ENCODE measurements at regions not wholly inside any gene's neighbourhood (a gene's known extent, or its start where the extent isn't known, plus 50 kb on each side); places are given as distances from the start of the nearest gene placed in this dataset.

GRCh38 chr7:41830271-41830670, 127.4 kb upstream of the INHBA start:
- DNase-seq = no peak

DNA sequence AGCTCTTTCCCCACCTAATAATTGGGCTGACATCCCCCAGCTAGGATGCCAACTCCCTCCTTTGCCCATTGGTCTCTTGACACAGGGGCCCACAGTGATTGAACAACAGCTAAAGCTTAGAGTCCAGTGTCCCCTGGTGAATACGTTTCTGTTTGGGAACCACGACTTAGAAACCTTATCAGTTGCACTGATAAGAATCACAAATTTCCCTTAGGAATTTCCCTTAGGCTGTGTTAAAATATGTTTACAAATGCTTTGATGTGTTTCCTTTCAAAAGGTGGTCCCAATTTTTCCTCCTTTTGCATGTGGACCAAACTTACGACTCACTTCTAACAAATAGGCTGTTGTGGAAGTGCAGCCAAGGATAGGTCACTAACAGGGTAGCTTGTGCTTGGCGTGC, 126.0 kb upstream of the INHBA start:
- no peak for DNase-seq

DNA sequence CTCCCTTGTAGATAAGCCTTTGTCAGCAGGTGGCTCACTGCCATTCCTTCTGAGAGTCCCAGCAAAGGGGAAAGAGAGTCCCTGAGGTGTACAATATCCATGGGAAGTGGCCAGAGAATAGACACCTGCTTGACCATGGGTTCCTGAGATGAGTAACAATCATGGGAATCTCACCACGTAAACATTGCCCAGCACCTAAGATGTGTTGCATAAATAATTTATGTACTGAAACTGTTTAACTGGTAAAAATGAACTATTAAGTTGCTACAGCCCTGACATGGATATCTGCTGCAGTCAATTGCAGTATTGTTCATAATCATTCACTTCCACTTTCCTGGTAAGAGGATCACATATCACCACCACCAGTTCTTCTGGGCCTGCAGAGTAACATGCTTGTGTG, 123.8 kb upstream of the INHBA start:
- DNase-seq = no peak

- no peak for DNase-seq
These were observed 123.1 kb upstream of the INHBA start for GRCh38 chr7:41825927-41826480.

DNA sequence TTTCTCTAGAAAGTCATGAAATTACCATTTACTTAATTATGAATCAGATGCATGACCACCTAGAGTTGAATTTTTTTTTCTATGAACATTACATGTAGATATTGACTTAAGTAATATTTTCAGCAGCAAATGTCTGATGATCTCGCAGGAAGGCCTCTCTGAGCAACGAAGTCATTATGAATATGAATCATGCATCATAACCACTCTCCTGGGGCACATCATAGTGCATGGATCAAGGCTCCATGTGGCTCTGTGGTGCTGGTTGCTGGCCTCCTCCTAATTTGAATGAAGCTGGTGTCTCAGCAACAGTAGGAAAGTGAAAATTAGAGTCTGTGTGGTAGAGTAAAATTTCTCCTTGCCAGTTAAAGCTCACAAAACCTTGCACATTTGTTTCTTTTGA, 121.4 kb upstream of the INHBA start:
- DNase-seq = no peak

DNA sequence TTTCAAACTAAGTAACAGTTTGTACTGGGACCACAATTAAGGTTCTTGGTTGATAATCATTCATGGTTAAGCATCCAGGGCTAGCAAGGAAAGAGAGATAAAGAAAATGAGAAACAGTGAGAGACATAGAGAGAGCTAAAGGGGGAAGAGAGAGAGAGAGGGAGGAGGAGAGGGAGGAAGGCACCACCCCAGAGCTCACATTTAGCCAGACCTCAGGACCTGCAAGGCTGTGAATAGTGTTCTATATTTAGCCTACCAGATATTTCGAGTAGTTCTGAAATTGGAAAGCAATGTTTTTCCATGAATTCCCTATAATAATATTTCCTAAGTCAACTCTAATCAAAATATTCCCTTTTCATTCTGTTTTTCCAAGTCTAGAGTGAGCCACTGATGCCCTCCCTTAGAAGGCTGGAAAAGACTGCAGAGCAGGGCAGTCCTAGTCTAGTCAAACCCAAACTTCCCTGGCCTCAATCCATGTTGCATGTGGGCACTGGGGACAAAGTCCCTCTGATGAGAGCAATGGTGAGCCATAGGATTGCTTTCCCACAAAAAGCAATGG, 119.4 kb upstream of the INHBA start:
- DNase-seq = no peak

DNA sequence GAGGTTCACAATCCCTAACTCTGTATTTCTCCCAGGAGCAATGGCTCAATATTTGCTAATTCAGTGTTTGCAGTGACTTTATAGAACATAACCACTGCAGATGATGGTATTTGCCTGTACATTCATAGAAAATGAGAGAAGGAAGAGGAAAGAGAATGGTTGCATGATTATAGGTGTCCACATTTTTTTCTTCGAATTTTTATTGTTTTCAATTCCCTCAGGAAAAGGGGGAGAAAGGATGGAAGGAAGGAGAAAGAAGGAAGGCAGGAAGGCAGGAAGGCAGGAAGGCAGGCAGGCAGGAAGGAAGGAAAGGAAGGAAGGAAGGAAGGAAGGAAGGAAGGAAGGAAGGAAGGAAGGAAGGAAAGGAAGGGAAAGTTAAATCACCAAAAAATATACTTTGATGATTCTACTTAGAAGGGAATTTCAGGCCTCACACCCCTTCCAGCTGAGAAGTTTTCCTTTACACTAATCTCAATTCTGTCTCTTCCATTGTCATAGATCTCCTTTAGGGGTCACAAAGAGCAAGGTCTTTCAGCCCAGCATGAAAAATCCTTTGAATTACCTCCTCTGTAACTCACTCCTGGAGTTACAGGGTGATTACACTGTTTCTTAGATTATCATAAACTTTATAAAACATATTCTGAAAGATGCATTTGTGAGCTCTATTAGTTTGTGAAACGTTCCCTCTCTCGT, 118.8 kb upstream of the INHBA start:
- DNase-seq = no peak

DNA sequence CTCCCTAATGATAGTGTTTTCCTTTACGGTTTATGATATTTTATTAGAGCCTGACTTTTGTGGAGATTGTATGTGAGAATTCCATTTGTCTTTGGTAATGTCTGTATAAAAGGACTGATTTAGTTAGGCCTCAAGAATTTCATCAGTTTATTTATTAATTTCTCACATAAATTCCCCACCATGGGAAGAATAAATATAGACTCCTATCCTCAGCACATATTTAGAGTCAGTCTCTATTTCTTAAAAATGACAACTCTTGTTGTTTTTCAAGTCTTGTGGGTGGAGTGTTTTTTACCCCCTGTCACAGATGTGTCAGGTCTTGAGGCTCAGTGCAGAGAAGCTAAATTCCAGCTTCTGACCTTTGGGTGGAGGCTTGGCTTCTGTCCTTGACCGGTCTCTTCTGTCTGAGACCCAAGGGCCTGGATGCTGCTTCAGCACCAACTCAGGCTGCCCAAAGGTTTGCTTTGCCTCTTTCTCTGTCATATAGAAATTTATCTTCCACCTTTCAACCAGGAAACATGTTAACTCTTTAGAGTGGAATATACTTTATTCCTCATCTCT, 117.3 kb upstream of the INHBA start:
- DNase-seq = no peak

- DNase-seq = no peak
These were observed 116.8 kb upstream of the INHBA start for GRCh38 chr7:41819645-41820044.

DNA sequence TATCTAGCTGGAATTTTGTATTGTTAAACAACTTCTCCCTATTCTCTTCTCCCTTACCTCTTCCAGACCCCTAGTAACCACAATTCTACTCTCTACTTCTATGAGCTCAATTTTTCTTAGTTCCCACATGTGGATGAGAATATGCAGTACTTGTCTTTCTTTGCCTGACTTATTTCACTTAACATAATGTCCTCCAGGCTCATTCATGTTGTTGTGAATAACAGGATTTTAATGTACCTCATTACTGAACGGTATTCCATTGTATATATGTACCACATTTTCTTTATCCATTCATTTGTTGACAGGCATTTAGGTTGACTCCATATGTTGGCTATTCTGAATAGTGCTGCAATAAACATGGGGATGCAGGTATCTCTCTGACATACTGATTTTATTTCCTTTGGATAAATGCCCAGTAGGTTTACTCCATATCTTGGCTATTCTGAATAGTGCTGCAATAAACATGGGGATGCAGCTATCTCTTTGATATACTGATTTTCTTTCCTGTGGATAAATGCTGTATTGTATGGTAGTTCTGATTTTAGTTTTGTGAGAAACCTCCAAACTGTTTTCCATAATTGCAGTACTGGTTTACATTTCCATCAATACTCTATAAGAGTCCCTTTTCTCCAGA, 116.0 kb upstream of the INHBA start:
- no peak for DNase-seq

DNA sequence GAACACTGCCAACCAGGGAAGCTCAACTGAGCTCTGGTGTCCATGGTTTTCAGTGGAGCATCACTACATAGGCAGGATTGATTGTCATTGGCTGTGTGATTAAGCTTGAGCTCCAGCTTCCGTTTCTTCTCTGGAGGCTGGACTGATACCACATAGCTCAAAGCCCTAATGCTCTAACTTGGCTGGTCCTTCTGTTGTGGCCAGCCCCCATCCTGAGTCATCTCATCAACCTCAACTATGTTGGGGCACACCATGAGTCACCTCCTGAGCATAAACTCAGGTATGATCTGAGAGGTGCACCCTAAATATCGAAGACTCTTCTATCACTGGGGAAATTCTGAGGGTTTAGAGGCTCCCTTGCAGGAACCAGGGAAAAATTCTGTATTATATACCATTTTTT, 114.5 kb upstream of the INHBA start:
- no peak for DNase-seq

GRCh38 chr7:41816111-41816510, 113.2 kb upstream of the INHBA start:
- no peak for DNase-seq

DNA sequence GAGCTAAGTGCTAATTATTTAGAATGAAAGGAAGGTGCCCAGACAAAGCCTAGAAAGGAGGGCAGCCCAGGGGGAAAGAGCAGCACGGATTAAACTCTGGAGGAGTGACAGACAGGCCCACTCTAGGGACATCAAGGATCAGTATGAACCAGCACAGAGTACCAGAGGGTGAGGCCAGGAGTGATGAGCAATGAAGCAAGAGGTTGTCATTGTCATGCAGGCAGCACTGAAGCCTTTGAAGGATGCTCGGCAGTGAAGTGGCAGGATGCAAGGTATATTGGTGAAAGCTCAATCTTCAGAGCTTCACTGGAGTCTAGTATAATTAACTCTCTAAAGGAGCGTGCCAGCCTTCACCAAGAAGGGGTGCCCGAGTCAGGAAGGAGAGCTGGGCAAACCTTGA, 112.0 kb upstream of the INHBA start:
- no peak for DNase-seq

GRCh38 chr7:41813286-41813685, 110.4 kb upstream of the INHBA start:
- DNase-seq = no peak

- no peak for DNase-seq
These were observed 109.1 kb upstream of the INHBA start for GRCh38 chr7:41811941-41812340.

GRCh38 chr7:41809940-41810576, 107.2 kb upstream of the INHBA start:
- no peak for DNase-seq

DNA sequence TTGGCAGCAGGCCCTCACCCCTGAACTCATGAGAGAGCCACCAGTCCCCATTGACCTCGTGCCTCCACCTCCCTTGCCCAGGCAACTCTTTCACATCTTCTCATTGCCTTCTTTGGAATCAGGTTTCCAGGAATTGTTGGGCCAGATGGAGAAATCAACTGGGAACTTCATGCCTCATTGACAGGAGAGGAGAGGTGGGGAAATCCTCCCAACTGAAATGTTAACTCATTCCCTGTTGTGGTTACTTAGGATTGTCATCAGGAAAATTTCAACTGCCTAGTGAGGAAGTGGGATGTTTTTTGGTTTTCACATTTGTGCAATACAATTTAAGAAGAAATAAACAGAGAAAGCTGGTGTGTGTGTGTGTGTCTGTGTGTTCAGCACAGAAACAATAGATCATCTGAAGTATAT, 106.6 kb upstream of the INHBA start:
- no peak for DNase-seq

GRCh38 chr7:41809116-41809515, 106.2 kb upstream of the INHBA start:
- no peak for DNase-seq

DNA sequence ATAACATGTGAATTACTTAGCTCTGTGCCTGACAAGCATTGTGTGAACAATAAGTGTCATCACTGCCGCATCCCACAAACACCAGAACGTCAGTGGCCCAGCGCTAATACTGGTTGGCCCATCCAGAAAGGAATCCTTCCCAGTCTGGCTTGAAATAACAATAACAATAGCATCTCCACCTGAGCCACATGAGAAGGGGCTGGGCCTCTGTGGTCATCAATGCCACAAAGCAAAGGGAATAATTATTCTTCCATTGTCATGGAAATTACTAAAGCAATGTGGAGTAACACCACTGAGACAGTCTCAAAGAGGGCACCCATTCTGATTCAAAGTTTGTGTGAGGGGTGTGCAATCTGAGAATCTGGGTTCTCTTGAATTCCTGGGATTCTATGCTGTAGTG, 105.7 kb upstream of the INHBA start:
- DNase-seq = no peak

- DNase-seq = no peak
These were observed 100.7 kb upstream of the INHBA start for GRCh38 chr7:41803569-41803968.

- no peak for DNase-seq
These were observed 93.4 kb upstream of the INHBA start for GRCh38 chr7:41796331-41796730.

- DNase-seq = no peak
These were observed 92.5 kb upstream of the INHBA start for GRCh38 chr7:41795276-41795833.

GRCh38 chr7:41793556-41793955, 90.7 kb upstream of the INHBA start:
- DNase-seq = no peak
